GM21723 (cell line): ENCODE measurements at regions not wholly inside any gene's neighbourhood (a gene's known extent, or its start where the extent isn't known, plus 50 kb on each side); places are given as distances from the start of the nearest gene placed in this dataset.

Experiments used
- ATAC-seq: cut with Tn5 transposase; IDR thresholded peaks from one replicate; pipeline ENCODE4 v1.9.1; 2021; ENCODE audit warnings: mild to moderate bottlenecking, moderate library complexity; ENCODE audit not compliant: unreplicated experiment

DNA sequence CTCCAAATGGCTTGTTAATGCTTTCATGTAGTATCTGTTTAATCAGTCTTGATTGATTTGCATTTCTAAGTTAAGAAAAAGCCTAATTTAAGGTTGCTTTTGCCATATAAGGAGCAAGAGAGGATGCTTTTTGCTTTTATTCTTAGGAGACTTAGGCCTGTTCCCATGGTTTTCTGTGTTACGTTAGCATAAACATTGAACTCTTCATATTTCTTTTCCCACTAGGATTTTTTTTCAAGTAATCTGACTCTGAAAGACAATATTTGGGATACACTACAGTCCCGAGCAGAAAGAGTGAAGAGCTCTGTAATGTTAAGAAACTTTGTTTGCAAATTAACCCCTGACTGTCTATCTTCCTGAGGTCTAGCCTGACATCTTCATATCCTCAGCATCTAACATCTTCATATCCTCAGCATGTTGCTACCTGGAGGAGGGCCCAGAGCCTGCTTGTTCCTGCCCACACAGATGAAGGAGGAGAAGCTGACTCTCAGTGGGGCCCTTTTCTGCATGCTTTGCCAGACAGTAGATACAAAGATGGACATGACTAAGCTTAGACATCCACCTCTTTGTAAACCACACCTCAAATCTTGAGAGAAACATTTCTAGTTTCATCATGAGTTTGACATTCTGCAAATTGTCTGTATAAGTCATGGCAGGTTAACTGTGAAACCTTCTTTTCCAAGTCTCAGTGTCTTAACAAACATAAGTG lies 86.2 kb upstream of the COL6A5 start:
- no peak for ATAC-seq

DNA sequence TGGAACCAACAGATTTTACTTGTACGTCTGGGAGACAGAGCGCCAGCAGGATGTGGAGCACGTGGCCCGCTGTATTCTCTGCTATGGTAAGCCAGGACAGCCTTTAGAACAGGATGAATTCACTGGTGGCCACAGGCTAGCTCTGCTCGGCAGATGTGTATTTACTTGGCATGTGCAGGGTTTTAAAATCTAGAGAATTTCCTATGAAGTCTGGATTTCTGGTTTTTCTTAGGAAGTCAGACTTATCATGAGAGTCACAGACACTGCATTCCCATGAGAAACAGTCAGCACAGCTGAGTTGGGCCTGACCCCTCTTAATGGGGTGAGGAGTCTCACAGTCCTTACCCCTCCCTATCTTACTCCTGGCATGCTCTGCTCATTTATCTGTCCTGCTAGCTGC lies 84.6 kb upstream of the COL6A5 start:
- no peak for ATAC-seq

DNA sequence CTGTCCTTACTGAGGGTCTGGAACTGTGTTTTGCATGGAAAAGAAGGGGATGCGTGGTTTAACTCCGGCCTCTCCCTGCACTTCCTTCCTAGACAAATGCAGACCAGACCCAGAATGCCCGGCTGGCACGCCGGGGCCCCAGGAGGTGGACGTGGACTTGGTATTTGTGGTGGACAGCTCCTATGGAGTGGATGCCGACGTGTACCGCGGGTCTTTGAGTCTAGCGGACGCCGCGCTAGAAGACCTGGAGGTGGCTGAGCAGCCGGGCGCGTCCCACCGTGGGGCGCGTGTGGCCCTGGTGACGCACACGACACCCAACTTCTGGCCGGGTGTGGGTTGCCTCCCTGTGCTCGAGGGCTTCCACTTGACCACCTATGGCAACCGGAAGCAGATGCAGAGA lies 81.8 kb upstream of the COL6A5 start:
- ATAC-seq: no peak

DNA sequence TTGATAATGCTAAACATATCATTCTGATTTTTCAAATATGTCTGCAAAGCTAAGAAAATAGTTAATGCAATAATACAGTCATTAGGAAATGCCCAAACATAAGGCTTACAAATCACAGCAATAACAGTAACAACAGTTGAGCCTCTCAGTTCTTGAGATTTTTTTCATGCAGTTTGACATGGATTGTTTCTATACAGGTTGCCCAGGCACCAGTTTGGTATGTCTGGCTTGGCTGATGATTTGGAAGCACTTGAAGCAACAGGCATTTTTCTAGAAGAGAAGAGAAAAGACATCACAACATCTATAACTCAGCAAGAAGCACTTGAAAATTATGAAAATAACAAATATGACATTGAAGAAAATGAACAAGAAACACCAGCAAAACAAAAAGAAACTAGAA lies 78.7 kb upstream of the COL6A5 start:
- no peak for ATAC-seq

DNA sequence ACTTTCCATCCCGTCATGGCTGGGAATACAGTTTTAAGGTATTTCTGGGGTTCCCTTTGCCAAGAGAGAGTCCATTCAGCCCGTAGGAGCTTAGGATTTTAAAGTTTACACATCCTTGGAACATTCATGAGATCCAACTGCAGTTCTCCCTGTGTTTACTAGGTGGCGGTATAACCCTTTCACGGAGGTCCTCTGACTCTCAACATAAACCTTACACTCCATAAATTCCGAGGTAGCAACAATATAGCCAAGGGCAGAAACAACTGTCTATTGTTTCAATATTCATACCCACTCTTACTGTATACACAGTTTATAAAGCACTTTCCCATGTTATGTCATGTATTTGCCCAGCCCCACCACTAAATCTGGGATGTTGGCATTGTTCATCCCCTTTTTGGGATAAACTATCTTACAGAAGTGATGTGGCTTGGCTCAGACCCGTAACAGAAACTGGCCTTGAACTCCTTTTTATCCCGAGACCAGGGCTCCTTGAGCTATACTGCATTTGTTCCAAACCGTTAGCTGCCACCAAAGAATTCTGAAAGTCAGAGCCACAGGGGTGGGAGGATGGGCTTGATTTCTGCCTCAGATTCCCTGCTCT lies 69.2 kb upstream of the COL6A5 start:
- ATAC-seq: peak; percentile 57

DNA sequence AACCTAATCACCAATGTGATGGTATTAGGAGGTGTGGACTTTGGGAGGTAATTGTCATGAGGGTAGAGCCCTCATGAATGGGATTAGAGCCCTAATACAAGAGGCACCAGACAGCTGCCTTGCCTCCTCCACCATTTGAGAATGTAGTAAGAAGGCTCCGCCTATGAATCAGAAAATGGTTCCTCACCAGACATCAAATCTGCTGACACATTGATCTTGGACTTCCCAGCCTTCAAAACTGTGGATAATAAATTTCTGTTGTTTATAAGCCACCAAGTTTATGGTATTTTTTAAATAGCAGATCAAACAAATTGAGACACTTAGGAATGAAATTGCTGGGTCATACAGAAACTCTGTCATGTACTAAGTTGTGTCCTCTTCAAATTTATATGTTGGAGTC lies 56.8 kb upstream of the COL6A5 start:
- ATAC-seq: no peak

DNA sequence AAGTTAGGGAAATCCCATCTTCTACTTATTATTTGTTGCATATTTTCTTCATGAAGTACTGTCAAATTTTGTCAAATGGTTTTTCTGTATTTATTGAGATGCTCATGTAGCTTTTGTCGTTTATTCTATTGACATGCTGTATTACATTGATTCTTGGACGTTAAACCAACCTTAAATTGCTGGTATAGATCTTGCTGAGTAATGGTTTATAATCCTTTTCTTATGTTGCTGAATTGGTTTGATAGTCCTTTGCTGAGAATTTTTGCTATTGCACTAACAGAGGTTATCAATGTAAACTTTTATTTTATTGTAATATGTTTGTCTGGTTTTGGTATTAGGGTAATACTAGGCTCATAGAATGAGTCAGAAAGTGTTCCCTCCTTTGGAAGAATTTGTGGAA lies 54.3 kb upstream of the COL6A5 start:
- ATAC-seq: no peak

DNA sequence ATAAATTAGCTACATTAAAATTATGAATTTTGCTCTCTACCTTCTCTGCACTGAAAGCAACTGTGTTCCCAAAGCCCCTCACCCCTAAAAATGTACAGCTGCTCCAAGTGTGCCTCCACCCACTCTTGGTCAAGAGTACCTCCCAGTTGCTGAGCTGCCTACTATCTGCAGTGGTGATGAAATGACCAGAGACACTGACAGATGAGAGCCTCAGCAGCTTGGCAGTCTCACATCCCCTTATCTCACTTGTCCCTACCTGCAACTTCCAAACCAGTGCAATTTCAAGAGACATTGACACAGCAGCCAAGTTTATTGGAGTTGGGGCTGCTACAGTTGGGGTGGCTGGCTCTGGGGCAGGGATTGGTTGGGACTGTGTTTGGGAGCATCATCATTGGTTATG lies 52.2 kb upstream of the COL6A5 start:
- ATAC-seq: no peak
